ENCODE measurements at regions not wholly inside any gene's neighbourhood (a gene's known extent, or its start where the extent isn't known, plus 50 kb on each side); places are given as distances from the start of the nearest gene placed in this dataset.

DNA sequence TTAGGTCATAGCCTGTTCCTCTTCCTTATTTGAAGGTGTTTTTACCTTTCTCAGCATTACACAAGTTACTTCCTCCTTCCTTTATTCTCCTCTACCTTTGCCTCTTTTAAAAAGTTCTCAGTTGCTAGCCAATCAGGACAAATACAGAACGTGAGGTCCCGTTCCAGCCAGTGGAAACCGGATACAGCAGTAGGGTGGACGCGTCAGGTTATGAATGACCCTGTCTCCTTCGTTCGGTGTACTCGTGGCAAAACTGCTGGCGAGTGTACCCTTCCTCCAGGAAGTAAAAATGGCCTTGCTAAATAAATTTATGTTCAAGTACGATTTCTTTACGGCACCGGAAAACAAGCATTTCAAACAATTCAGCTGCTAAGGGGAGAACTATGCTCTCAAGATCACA, 77.0 kb upstream of the MLN start:
- H3K4me1 Mint-ChIP-seq, result no peaks in the 10 kb centered on the region
- no peak overlapping the region for H3K27ac Mint-ChIP-seq
- DNase-seq, result no peak
- no peaks in the 10 kb centered on the region for H3K36me3 Mint-ChIP-seq (ENCODE audit: low read depth)
- H3K4me3 Mint-ChIP-seq, result no peak overlapping the region
- no peaks in the 10 kb centered on the region for H3K9me3 Mint-ChIP-seq
- CTCF ChIA-PET, result interaction anchor here (1.5 kb wide), 1 partner anchor 113 kb away, joined by 3 read pairs; no protein-coding TSS in a partner anchor
- H3K27me3 Mint-ChIP-seq, result peaks cover 12% of the 10 kb centered on the region
- POLR2A ChIA-PET, result no interaction called here

DNA sequence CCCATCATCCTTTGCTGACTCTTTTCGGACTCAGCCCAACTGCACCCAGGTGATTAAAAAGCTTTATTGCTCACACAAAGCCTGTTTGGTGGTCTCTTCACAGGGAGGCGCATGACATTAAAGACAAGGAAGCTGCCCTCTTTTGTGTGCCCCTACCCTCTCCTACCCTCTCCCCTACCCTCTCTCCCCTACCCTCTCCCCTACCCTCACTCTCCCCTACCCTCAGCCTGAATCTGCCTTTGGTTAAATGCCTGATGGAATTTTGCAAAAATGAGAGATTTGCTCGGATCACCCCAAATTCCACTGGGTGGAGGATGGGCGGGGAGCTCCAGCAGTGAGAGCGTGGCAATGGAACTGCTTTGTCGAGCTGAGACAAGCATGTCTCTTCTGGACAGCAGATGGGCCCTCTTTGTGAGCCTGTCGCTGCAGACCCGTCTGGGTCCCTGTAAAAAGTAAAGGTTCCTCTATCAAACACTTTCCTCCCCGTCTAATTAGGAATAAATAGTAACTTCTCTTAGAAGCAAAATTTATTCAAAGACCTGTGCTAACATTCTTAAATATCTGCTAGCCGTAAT, 76.4 kb upstream of the MLN start:
- H3K4me3 Mint-ChIP-seq, result no peak overlapping the region
- no peaks in the 10 kb centered on the region for H3K4me1 Mint-ChIP-seq
- no peak overlapping the region for H3K27ac Mint-ChIP-seq
- ChIA-PET CTCF (interaction anchor here (1.5 kb wide), 1 partner anchor 112 kb away, joined by 3 read pairs; no protein-coding TSS in a partner anchor), POLR2A (no interaction called here)
- peaks cover 12% of the 10 kb centered on the region for H3K27me3 Mint-ChIP-seq
- no peaks in the 10 kb centered on the region for H3K9me3 Mint-ChIP-seq
- no peak for DNase-seq
- H3K36me3 Mint-ChIP-seq (ENCODE audit: low read depth), result no peaks in the 10 kb centered on the region

DNA sequence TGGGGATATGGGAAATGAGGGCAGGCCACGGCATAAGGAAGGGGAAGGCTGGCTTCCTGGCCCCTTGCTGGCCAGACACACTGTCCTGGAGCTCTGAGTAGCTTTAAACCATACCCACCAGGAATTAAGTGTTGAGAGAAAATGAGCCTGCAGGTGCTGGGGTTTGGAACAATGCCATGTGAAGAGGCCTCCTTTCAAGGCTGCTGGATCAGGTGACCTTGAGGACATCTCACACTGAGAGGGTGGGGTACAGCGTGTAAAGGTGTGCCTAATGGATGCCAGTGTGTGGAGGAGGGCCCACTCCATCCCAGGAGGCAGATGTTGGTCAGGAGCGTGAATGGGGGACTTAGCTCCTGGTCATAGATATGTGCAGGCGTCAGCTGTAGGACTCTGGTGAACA, 74.8 kb upstream of the MLN start:
- Mint-ChIP-seq H3K4me1 (peaks cover 2% of the 10 kb centered on the region), H3K4me3 (no peak overlapping the region), H3K27ac (no peak overlapping the region), H3K36me3 (ENCODE audit: low read depth) (no peaks in the 10 kb centered on the region), H3K27me3 (peaks cover 24% of the 10 kb centered on the region), H3K9me3 (no peaks in the 10 kb centered on the region)
- DNase-seq, result no peak
- POLR2A ChIA-PET, result no interaction called here
- CTCF ChIA-PET, result interaction anchor here (1.4 to 1.5 kb wide), 2 partner anchors 18 kb away, joined by 4 read pairs; no protein-coding TSS in a partner anchor

DNA sequence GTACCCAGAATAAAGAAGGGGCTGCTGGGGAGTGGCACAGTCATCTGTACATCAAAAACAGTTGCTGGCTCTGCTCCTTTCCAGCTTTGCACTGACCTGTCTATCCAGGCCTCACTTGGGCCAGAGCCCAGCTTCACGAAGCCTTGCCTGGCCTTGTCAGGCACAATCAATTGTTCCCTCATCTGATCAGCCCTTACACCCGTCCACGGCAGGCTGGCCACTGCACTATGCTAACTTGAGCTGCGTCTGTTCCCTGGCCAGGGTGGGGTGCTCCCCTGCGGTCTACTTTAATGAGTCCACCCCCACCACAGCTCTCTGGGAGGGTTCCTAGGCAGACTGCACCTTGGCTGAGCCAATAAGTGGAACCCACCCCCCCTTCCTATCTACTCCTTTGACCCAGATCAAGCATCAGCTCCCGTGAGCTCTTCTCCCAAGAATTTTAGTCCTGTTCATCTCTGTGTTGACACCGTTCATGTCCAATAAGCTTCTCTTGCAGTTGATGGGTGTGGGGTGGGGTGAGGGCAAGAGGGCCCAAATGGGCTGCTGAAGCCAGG, 74.3 kb upstream of the MLN start:
- no peaks in the 10 kb centered on the region for H3K36me3 Mint-ChIP-seq (ENCODE audit: low read depth)
- POLR2A ChIA-PET, result no interaction called here
- CTCF ChIA-PET, result interaction anchor here (1.1 to 1.5 kb wide), 3 partner anchors 18 to 37 kb away, joined by 3 to 4 read pairs (median 4); no protein-coding TSS in a partner anchor
- no peaks in the 10 kb centered on the region for H3K9me3 Mint-ChIP-seq
- no peak overlapping the region for H3K27ac Mint-ChIP-seq
- H3K27me3 Mint-ChIP-seq, result peaks cover 19% of the 10 kb centered on the region
- no peak for DNase-seq
- peaks cover 2% of the 10 kb centered on the region for H3K4me1 Mint-ChIP-seq
- H3K4me3 Mint-ChIP-seq, result no peak overlapping the region

DNA sequence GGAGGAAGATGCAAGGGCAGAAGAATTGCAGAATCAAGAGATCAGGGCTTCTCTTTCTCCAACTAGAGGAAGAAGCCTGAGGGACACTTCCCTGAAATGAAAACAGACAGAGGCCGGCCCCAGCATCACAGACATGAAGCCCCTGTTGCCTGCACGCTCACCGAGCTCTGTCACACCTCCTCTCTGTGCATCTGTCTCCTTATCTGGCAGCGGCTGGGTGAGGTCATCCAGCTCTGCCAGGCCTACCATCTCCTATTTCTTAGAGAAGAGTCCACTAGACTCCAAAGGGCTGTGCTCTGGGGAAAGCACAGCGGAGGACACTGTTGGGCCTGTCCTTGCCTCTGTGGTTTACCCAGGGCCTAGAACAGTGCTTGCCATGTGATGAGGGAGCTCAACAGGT, 71.9 kb upstream of the MLN start:
- no peak for DNase-seq
- H3K27ac Mint-ChIP-seq, result no peak overlapping the region
- no peaks in the 10 kb centered on the region for H3K9me3 Mint-ChIP-seq
- H3K36me3 Mint-ChIP-seq (ENCODE audit: low read depth), result no peaks in the 10 kb centered on the region
- ChIA-PET POLR2A (no interaction called here), CTCF (interaction anchor here (1.1 kb wide), 1 partner anchor 10 kb away, joined by 4 read pairs; no protein-coding TSS in a partner anchor)
- peaks cover 21% of the 10 kb centered on the region for H3K27me3 Mint-ChIP-seq
- no peak overlapping the region for H3K4me3 Mint-ChIP-seq
- H3K4me1 Mint-ChIP-seq, result peaks cover 2% of the 10 kb centered on the region

DNA sequence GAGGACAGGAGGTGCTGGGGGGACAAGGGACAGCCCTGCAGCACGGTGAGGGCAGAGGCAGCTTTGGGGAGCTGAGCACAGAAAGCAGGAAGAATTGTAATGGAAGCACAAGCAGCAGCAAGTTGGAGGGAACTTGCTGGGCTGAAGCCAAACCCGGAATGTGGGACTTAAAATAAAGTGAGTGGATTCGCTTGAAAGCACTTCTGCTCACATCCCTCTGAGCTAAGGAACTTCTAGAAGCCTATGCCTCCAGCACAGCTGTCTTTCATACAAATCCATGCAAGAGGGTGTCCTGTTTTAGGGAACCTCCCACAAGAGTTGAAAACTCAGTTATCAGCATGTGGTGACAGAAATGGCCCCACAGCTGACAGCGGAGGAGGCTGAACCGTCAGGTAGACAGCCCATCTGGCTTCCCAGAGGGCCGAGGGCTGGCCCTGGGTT, 71.4 kb upstream of the MLN start:
- POLR2A ChIA-PET, result no interaction called here
- CTCF ChIA-PET, result interaction anchor here (1.1 kb wide), 1 partner anchor 10 kb away, joined by 4 read pairs; no protein-coding TSS in a partner anchor
- peaks cover 21% of the 10 kb centered on the region for H3K27me3 Mint-ChIP-seq

DNA sequence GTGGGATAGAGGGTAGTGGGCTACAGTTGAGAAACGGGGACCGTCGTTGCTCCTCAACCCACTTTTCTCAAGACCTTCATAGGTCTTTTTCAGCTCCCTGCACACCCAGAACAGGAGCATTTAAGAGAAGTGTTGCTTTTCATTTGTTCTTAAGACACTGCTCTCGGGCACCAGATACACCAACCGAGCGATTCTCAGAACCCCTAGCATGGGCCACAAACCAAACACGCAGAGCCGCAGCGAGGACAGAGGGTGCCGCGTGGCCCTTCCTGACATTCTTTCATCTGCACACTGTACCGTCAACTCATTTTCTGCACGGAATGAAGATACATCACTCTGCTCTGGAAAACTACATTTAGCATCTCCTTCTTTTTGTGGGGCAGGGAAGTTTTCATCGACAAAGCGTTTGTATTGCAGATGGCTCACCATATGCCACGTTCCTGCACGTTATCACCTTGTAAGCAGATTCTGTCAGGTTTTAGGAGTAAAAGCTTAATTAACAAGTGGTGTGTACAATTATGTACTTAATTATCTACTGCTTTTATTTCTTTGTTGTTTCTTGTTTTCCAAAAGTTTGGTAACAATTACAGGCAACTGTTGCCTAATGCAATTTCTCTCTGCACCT, 70.4 kb upstream of the MLN start:
- H3K9me3 Mint-ChIP-seq, result no peaks in the 10 kb centered on the region
- ChIA-PET CTCF (interaction anchor here (1.1 to 1.6 kb wide), 2 partner anchors 11 kb away, joined by 4 read pairs; no protein-coding TSS in a partner anchor), POLR2A (no interaction called here)
- no peak overlapping the region for H3K27ac Mint-ChIP-seq
- H3K4me1 Mint-ChIP-seq, result peaks cover 2% of the 10 kb centered on the region
- H3K27me3 Mint-ChIP-seq, result peaks cover 26% of the 10 kb centered on the region
- no peaks in the 10 kb centered on the region for H3K36me3 Mint-ChIP-seq (ENCODE audit: low read depth)
- DNase-seq, result no peak
- H3K4me3 Mint-ChIP-seq, result no peak overlapping the region

More for the DNA sequence above, 71.4 kb upstream of the MLN start:
- Mint-ChIP-seq H3K27ac (no peak overlapping the region), H3K4me3 (no peak overlapping the region), H3K9me3 (no peaks in the 10 kb centered on the region), H3K36me3 (ENCODE audit: low read depth) (no peaks in the 10 kb centered on the region), H3K4me1 (peaks cover 2% of the 10 kb centered on the region)
- no peak for DNase-seq

DNA sequence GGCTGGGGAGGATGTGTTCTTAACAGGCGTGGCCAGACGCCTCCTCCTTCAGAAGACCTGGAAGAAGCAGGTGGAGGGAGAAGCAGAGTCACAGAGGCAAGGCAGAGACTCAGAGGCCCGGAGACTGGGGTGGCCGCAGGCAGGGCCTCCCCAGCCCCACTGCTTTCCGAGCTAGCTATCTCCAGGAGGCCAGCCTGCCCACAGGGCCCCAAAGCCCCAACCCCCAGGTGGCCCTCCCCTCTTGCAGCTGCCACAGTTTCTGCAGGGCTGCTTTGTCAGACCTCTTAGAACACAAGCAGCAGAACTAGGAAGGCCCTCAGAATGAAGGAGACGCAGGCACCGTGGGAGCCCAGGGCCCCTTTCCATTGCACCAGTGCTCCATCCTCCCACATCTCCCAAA, 69.0 kb upstream of the MLN start:
- ChIA-PET CTCF (interaction anchor here (1.6 kb wide), 1 partner anchor 10 kb away, joined by 4 read pairs; no protein-coding TSS in a partner anchor), POLR2A (no interaction called here)
- Mint-ChIP-seq H3K27ac (no peak overlapping the region), H3K27me3 (peaks cover 32% of the 10 kb centered on the region), H3K9me3 (no peaks in the 10 kb centered on the region), H3K36me3 (ENCODE audit: low read depth) (no peaks in the 10 kb centered on the region), H3K4me3 (no peak overlapping the region), H3K4me1 (peaks cover 2% of the 10 kb centered on the region)
- no peak for DNase-seq

DNA sequence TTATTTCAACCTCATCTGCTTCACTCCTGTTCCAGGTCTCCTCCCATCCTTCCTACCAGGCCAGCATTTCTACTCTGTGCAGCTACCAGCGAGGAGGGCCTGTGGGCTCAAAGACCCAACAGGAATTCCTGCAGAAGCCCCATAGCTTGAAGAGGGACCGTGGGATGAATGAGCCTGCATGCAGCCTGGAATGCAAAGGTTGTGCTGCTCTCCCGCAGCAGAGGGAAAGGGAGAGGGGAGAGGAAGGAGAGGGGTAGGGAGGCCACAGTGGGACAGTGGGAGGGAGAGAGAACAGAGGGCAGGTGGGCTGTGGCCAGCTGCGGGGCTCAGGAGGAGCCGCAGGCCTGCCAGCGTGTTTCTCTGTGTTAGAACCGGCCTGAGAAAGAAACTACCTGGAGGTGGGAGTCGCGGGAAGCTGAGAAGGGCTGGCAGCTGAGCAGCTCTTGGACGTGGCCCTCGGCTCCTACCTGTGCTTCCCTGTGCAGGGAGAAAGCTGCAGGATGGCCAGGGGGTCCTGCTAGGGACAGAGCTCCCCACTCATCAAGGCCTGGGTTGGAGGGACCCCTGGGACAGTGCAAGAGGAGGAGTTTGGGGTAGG, 66.1 kb upstream of the MLN start:
- Mint-ChIP-seq H3K4me1 (peaks cover 1% of the 10 kb centered on the region), H3K36me3 (ENCODE audit: low read depth) (peaks cover 2% of the 10 kb centered on the region), H3K27me3 (peaks cover 37% of the 10 kb centered on the region), H3K9me3 (peaks cover 5% of the 10 kb centered on the region), H3K4me3 (no peak overlapping the region), H3K27ac (no peak overlapping the region)
- DNase-seq, result no peak
- POLR2A ChIA-PET, result no interaction called here
- CTCF ChIA-PET, result interaction anchor here (0.8 to 2.0 kb wide), 2 partner anchors 8 to 35 kb away, joined by 3 to 6 read pairs; no protein-coding TSS in a partner anchor

DNA sequence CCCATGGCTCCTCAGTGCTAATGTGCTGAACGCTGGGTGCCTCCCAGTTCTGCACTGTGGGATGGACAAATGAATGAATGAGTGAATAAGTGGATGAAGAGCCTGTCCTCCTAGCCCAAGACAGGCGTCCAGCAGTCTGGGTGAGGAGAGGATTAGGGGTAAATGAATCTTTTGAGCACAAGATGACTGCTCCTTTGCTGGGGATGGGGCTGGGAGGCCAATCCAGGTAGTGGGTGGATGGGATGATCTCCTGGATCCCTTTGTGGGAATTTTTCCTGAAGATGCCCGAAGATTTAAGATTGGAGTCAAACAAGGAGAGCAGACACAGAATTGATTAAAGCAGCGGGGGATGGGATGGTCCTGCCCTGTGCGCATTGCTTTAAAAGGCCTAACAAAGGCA, 65.3 kb upstream of the MLN start:
- POLR2A ChIA-PET, result no interaction called here
- H3K4me1 Mint-ChIP-seq, result peaks cover under 1% of the 10 kb centered on the region
- H3K4me3 Mint-ChIP-seq, result no peak overlapping the region
- no peak for DNase-seq
- H3K27ac Mint-ChIP-seq, result no peak overlapping the region
- CTCF ChIA-PET, result interaction anchor here (0.8 to 2.0 kb wide), 3 partner anchors 8 to 35 kb away, joined by 3 to 6 read pairs (median 5); no protein-coding TSS in a partner anchor
- H3K27me3 Mint-ChIP-seq, result peaks cover 32% of the 10 kb centered on the region
- H3K36me3 Mint-ChIP-seq (ENCODE audit: low read depth), result peaks cover 2% of the 10 kb centered on the region
- H3K9me3 Mint-ChIP-seq, result peaks cover 5% of the 10 kb centered on the region

DNA sequence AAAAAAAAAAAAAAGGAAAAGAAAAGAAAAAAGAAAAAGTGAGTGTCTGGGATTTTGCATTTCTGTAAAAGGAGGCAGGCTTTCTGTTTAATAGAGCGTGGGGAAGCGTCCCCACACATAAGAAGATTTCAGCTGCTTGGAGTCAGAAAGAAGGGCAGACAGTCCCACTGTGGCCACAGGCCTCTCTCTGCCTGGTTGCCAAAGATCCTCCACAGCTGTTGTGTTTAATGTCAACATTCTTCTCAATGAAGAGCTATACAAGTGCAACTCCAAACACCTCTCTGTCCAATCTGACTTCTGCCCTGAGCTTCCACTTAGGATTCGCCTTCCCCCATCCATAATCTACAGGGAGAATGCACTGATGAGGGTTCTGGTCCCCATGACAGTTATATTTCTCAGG, 64.3 kb upstream of the MLN start:
- Mint-ChIP-seq H3K27ac (no peak overlapping the region), H3K9me3 (peaks cover 5% of the 10 kb centered on the region), H3K27me3 (peaks cover 30% of the 10 kb centered on the region), H3K36me3 (ENCODE audit: low read depth) (peaks cover 2% of the 10 kb centered on the region), H3K4me1 (peaks cover 4% of the 10 kb centered on the region), H3K4me3 (no peak overlapping the region)
- ChIA-PET POLR2A (no interaction called here), CTCF (interaction anchor here (0.9 to 1.0 kb wide), 3 partner anchors 28 to 82 kb away, joined by 3 to 5 read pairs (median 3); no protein-coding TSS in a partner anchor)
- no peak for DNase-seq

DNA sequence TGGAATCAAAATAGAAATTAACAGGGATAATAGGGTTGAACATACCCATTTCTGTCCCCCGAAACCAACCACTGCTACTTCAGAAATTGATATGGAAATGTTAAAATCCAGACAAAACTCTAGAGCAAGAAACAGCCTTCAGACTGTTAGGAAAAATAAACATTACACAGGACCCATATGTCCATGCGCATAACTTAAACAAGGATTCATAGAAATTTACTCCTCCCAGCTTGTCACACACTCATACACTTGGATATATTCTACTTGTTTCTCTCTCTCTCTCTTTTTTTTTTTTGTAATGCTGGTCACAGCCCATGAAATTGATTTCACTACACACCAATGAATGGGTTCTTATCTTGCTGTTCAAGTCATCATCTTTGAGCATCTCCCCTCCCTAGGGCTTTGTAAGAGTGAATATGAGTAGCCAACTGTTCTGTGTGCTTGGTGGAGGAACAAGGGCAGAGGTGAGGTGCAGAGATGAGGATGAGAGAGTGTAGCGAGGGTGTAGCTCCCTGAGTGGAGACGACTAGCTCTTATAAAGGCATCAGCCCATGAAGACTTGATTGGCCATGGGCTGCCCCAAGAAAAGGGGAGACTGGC, 61.8 kb upstream of the MLN start:
- no peak overlapping the region for H3K4me3 Mint-ChIP-seq
- peaks cover 26% of the 10 kb centered on the region for H3K27me3 Mint-ChIP-seq
- ChIA-PET POLR2A (no interaction called here), CTCF (interaction anchor here (0.6 kb wide), 1 partner anchor 44 kb away, joined by 3 read pairs; no protein-coding TSS in a partner anchor)
- peaks cover 22% of the 10 kb centered on the region for H3K4me1 Mint-ChIP-seq
- DNase-seq, result no peak
- peaks cover 2% of the 10 kb centered on the region for H3K36me3 Mint-ChIP-seq (ENCODE audit: low read depth)
- peaks cover 5% of the 10 kb centered on the region for H3K9me3 Mint-ChIP-seq
- no peak overlapping the region for H3K27ac Mint-ChIP-seq
